ENCODE measurements at regions not wholly inside any gene's neighbourhood (a gene's known extent, or its start where the extent isn't known, plus 50 kb on each side); places are given as distances from the start of the nearest gene placed in this dataset.
"Not testable (repeated sequence)": the region's sequence is repeated elsewhere in the genome, so short reads cannot be mapped to it uniquely, and the experiment has no call there.

- Histone ChIP-seq H3K36me3 (ENCODE audit: insufficient read depth) (no peaks in the 10 kb centered on the region), H3K4me1 (ENCODE audit: insufficient read depth) (no peaks in the 10 kb centered on the region), H3K27ac (ENCODE audit: low read depth) (no peak overlapping the region), H3K4me3 (ENCODE audit: low read depth, low read length) (no peak overlapping the region)
- 70% methylated on average over 1 of the region's 1 CpG for WGBS
- no peak for DNase-seq (ENCODE audit: extremely low spot score)
Observed at GRCh38 chr3:20451170-20451569, 265.2 kb upstream of the SGO1 start.

GRCh38 chr3:20450611-20451010, 264.6 kb upstream of the SGO1 start:
- H3K36me3 ChIP-seq (ENCODE audit: insufficient read depth): no peaks in the 10 kb centered on the region
- WGBS: 81% methylated on average over 1 of the region's 1 CpG
- no peaks in the 10 kb centered on the region for H3K4me1 ChIP-seq (ENCODE audit: insufficient read depth)

GRCh38 chr3:20442846-20443245, 256.8 kb upstream of the SGO1 start:
- H3K36me3 ChIP-seq (ENCODE audit: insufficient read depth): no peaks in the 10 kb centered on the region
- H3K4me3 ChIP-seq (ENCODE audit: low read depth, low read length): no peak overlapping the region
- DNase-seq (ENCODE audit: extremely low spot score): no peak
- WGBS: 76% methylated on average over 1 of the region's 1 CpG
- no peaks in the 10 kb centered on the region for H3K4me1 ChIP-seq (ENCODE audit: insufficient read depth)
- H3K27ac ChIP-seq (ENCODE audit: low read depth): no peak overlapping the region

More at GRCh38 chr3:20450611-20451010, 264.6 kb upstream of the SGO1 start:
- Histone ChIP-seq H3K27ac (ENCODE audit: low read depth) (no peak overlapping the region), H3K4me3 (ENCODE audit: low read depth, low read length) (no peak overlapping the region)
- DNase-seq (ENCODE audit: extremely low spot score): no peak

- WGBS: 86% methylated on average over 2 of the region's 2 CpGs
- DNase-seq (ENCODE audit: extremely low spot score); H3K36me3 ChIP-seq (ENCODE audit: insufficient read depth); H3K4me1 ChIP-seq (ENCODE audit: insufficient read depth); H3K4me3 ChIP-seq (ENCODE audit: low read depth, low read length); H3K27ac ChIP-seq (ENCODE audit: low read depth): not testable (repeated sequence)
Observed at GRCh38 chr3:20427268-20427667, 241.3 kb upstream of the SGO1 start.

GRCh38 chr3:20425138-20425537, 239.1 kb upstream of the SGO1 start:
- WGBS: 48% methylated on average over 1 of the region's 1 CpG
- Histone ChIP-seq H3K36me3 (ENCODE audit: insufficient read depth) (no peaks in the 10 kb centered on the region), H3K4me3 (ENCODE audit: low read depth, low read length) (no peak overlapping the region), H3K27ac (ENCODE audit: low read depth) (no peak overlapping the region), H3K4me1 (ENCODE audit: insufficient read depth) (no peaks in the 10 kb centered on the region)
- DNase-seq (ENCODE audit: extremely low spot score): no peak

GRCh38 chr3:20424086-20424485, 238.1 kb upstream of the SGO1 start:
- H3K27ac ChIP-seq (ENCODE audit: low read depth): peak overlapping the region; percentile 23
- H3K36me3 ChIP-seq (ENCODE audit: insufficient read depth): no peaks in the 10 kb centered on the region
- DNase-seq (ENCODE audit: extremely low spot score): no peak
- no peak overlapping the region for H3K4me3 ChIP-seq (ENCODE audit: low read depth, low read length)
- H3K4me1 ChIP-seq (ENCODE audit: insufficient read depth): no peaks in the 10 kb centered on the region
- 77% methylated on average over 2 of the region's 2 CpGs for WGBS

GRCh38 chr3:20422391-20422790, 236.4 kb upstream of the SGO1 start:
- H3K4me3 ChIP-seq (ENCODE audit: low read depth, low read length): no peak overlapping the region
- no peaks in the 10 kb centered on the region for H3K4me1 ChIP-seq (ENCODE audit: insufficient read depth)
- no peak for DNase-seq (ENCODE audit: extremely low spot score)
- 87% methylated on average over 2 of the region's 2 CpGs for whole genome bisulfite sequencing
- no peaks in the 10 kb centered on the region for H3K36me3 ChIP-seq (ENCODE audit: insufficient read depth)
- no peak overlapping the region for H3K27ac ChIP-seq (ENCODE audit: low read depth)

GRCh38 chr3:20417388-20418108, 231.5 kb upstream of the SGO1 start:
- Histone ChIP-seq H3K4me1 (ENCODE audit: insufficient read depth) (no peaks in the 10 kb centered on the region), H3K27ac (ENCODE audit: low read depth) (no peak overlapping the region), H3K4me3 (ENCODE audit: low read depth, low read length) (no peak overlapping the region), H3K36me3 (ENCODE audit: insufficient read depth) (no peaks in the 10 kb centered on the region)
- WGBS: 71% methylated on average over 5 of the region's 5 CpGs
- DNase-seq (ENCODE audit: extremely low spot score): no peak

- no peak for DNase-seq (ENCODE audit: extremely low spot score)
- H3K27ac ChIP-seq (ENCODE audit: low read depth): no peak overlapping the region
- H3K4me1 ChIP-seq (ENCODE audit: insufficient read depth): no peaks in the 10 kb centered on the region
- H3K4me3 ChIP-seq (ENCODE audit: low read depth, low read length): no peak overlapping the region
- H3K36me3 ChIP-seq (ENCODE audit: insufficient read depth): no peaks in the 10 kb centered on the region
- WGBS: 54% methylated on average over 2 of the region's 2 CpGs
Observed at GRCh38 chr3:20406611-20407011, 220.6 kb upstream of the SGO1 start.

- no peaks in the 10 kb centered on the region for H3K4me1 ChIP-seq (ENCODE audit: insufficient read depth)
- no peak overlapping the region for H3K4me3 ChIP-seq (ENCODE audit: low read depth, low read length)
- H3K36me3 ChIP-seq (ENCODE audit: insufficient read depth): no peaks in the 10 kb centered on the region
- no peak overlapping the region for H3K27ac ChIP-seq (ENCODE audit: low read depth)
- WGBS: 62% methylated on average over 4 of the region's 4 CpGs
- DNase-seq (ENCODE audit: extremely low spot score): no peak
Observed at GRCh38 chr3:20405744-20406143, 219.7 kb upstream of the SGO1 start.

- Histone ChIP-seq H3K4me1 (ENCODE audit: insufficient read depth) (no peaks in the 10 kb centered on the region), H3K4me3 (ENCODE audit: low read depth, low read length) (no peak overlapping the region), H3K36me3 (ENCODE audit: insufficient read depth) (no peaks in the 10 kb centered on the region), H3K27ac (ENCODE audit: low read depth) (no peak overlapping the region)
- no peak for DNase-seq (ENCODE audit: extremely low spot score)
- WGBS: 75% methylated on average over 3 of the region's 3 CpGs
Observed at GRCh38 chr3:20405231-20405630, 219.2 kb upstream of the SGO1 start.

GRCh38 chr3:20404741-20405100, 218.7 kb upstream of the SGO1 start:
- H3K4me3 ChIP-seq (ENCODE audit: low read depth, low read length): no peak overlapping the region
- H3K27ac ChIP-seq (ENCODE audit: low read depth): no peak overlapping the region
- H3K36me3 ChIP-seq (ENCODE audit: insufficient read depth): no peaks in the 10 kb centered on the region
- no peaks in the 10 kb centered on the region for H3K4me1 ChIP-seq (ENCODE audit: insufficient read depth)
- DNase-seq (ENCODE audit: extremely low spot score): no peak

GRCh38 chr3:20403986-20404740, 218.2 kb upstream of the SGO1 start:
- H3K27ac ChIP-seq (ENCODE audit: low read depth): no peak overlapping the region
- H3K36me3 ChIP-seq (ENCODE audit: insufficient read depth): no peaks in the 10 kb centered on the region
- no peak for DNase-seq (ENCODE audit: extremely low spot score)
- WGBS: 85% methylated on average over 3 of the region's 3 CpGs
- no peak overlapping the region for H3K4me3 ChIP-seq (ENCODE audit: low read depth, low read length)
- no peaks in the 10 kb centered on the region for H3K4me1 ChIP-seq (ENCODE audit: insufficient read depth)

GRCh38 chr3:20401253-20401652, 215.2 kb upstream of the SGO1 start:
- Histone ChIP-seq H3K27ac (ENCODE audit: low read depth) (no peak overlapping the region), H3K4me1 (ENCODE audit: insufficient read depth) (no peaks in the 10 kb centered on the region), H3K36me3 (ENCODE audit: insufficient read depth) (no peaks in the 10 kb centered on the region), H3K4me3 (ENCODE audit: low read depth, low read length) (no peak overlapping the region)
- WGBS: 85% methylated on average over 4 of the region's 4 CpGs
- DNase-seq (ENCODE audit: extremely low spot score): no peak

Measured in urinary bladder (tissue), 3 donors.